Raji (cell line): ENCODE measurements at regions not wholly inside any gene's neighbourhood (a gene's known extent, or its start where the extent isn't known, plus 50 kb on each side); places are given as distances from the start of the nearest gene placed in this dataset.

ENCODE experiments used
- POLR2A ChIP-seq: IDR thresholded peaks from 2 replicates; pipeline ENCODE4 v1.6.1; 2011; ENCODE audit warnings: low read depth, low read length, control low read depth; ENCODE audit not compliant: insufficient read depth

DNA sequence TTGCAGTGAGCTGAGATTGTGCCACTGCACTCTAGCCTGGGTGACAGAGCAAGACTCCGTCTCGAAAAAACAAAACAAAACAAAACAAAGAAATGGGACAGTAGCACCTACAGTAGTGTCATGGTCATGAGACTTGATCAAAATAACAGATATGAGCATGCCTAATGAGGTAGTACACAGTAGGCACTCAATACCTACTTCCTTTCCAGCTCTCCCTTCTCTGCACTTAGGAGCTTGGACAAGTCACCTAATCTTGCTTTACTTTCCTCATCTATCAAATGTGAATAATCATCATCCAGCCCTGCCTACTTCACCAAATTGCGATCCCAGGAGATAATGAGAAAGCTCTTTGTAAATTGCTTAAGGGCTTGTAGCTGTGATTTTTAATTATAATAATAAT is 55.4 kb upstream of the EPB41L1 start:
- TF ChIP-seq POLR2A = no peak

- TF ChIP-seq POLR2A = no peak
Observed at GRCh38 chr20:36101192-36101591, 53.3 kb upstream of the EPB41L1 start.

DNA sequence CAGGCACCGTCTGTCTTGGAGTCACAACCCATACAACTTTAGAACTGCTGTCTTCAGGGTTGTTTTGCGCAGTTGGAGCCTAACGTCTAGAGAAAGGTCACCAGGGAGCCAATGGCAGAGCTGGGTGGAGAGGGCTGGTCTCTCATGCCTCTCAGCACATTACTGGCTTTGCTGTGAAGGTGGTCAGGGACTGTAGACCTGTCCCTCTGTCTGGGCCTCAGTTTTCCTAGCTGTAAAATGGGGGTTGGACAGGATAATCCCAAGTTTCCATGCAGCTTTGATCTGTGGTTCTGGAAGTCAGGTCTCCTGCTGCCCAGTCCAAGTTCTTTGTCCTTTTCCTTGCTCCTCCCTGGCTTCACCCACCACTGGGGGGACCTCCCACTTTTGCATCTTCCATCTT is 52.2 kb upstream of the EPB41L1 start:
- TF ChIP-seq POLR2A = no peak

DNA sequence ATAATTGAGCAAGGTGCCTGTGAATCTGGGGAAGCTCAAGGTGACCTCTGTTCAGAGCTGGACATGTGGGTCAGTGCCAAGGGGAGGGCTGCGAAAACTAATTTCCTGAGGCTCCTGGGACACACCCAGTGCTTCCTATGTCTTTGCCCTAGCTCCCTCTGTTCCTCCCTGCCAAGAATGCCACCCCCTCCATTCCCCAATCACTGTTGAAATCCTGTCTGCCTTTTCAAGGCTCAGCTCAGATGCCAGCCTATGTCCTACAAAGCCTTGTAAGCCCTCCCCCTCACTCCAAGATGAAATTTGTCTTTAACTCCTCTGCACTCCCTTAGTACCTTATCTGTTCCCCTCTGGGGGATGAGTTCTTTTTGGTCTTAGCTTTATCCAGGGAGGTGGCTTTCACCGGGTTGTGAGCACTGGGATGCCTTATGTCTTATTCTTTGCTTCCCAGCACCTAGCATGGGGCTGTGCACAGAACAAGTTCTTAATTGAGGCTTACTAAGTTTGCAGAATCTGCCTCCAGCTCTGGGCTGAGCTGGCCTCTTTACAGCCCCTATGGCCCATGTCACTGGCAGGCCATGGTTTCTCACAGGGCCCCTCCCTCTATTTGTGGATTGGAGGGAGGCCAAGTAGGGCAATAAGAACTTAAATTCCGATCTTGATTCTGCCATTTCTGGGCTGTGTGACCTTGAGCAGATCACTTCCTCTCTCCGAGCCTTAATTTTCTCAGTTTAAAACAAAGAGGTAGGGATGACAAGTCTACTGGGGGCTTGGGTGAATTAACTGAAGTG is 51.5 kb upstream of the EPB41L1 start:
- no peak for TF ChIP-seq POLR2A

- TF ChIP-seq POLR2A = no peak
Observed at GRCh38 chr20:36104244-36104643, 50.3 kb upstream of the EPB41L1 start.
